Right atrium auricular region (tissue), 2 donors: ENCODE measurements at regions not wholly inside any gene's neighbourhood (a gene's known extent, or its start where the extent isn't known, plus 50 kb on each side); places are given as distances from the start of the nearest gene placed in this dataset.

Experiments used
- DNase-seq: peaks from one replicate; pipeline ENCODE4 v3.0.0-alpha.2; 2019; ENCODE audit warnings: low spot score
- H3K27ac ChIP-seq, 2 donors: fragments of 200-600 bp; sonication (generic); 1 replicate in 1 of 2; 2 replicates in 1 of 2; pipeline ENCODE4 v1.5.1; 2016 to 2019
- H3K27me3 ChIP-seq, 2 donors: fragments of 200-600 bp; sonication (generic); one replicate each; pipeline versions ENCODE4 v1.5.1 to v1.6.0; 2017 to 2019
- H3K36me3 ChIP-seq: fragments of 200-600 bp; sonication (generic); one replicate; pipeline ENCODE4 v1.5.1; 2016
- H3K4me1 ChIP-seq, 2 donors: fragments of 200-600 bp; sonication (generic); one replicate each; pipeline versions ENCODE4 v1.5.1 to v1.6.0; 2017 to 2019
- H3K4me3 ChIP-seq, 2 donors: fragments of 200-600 bp; sonication (generic); 1 replicate in 1 of 2; 2 replicates in 1 of 2; pipeline ENCODE4 v1.5.1; 2017 to 2019; ENCODE audit warnings: mild to moderate bottlenecking in 1 of 2, moderate library complexity in 1 of 2
- H3K9me3 ChIP-seq, 2 donors: fragments of 200-600 bp; sonication (generic); one replicate each; pipeline ENCODE4 v1.5.1; 2019
- CTCF ChIP-seq, 2 donors: fragments of 200-600 bp; sonication (generic); IDR thresholded peaks; one replicate each; pipeline ENCODE4 v1.5.1; 2019; ENCODE audit warnings: antibody characterized with exemption in 2 of 2

- no peaks in the 10 kb centered on the region for H3K27me3 ChIP-seq
- no peaks in the 10 kb centered on the region for H3K9me3 ChIP-seq
- DNase-seq, result no peak
- TF ChIP-seq CTCF (IDR thresholded peaks at IDR 0.05), result no peak
- H3K4me3 ChIP-seq, result no peak overlapping the region
- no peak overlapping the region for H3K27ac ChIP-seq
- H3K4me1 ChIP-seq, result no peaks in the 10 kb centered on the region
- no peaks in the 10 kb centered on the region for H3K36me3 ChIP-seq
Observed at GRCh38 chr2:56743807-56744206, 560.0 kb downstream of the CCDC85A start.

GRCh38 chr2:56749152-56749752 lies 565.5 kb downstream of the CCDC85A start:
- no peaks in the 10 kb centered on the region for H3K4me1 ChIP-seq
- no peak overlapping the region for H3K27ac ChIP-seq
- H3K36me3 ChIP-seq, result no peaks in the 10 kb centered on the region
- no peaks in the 10 kb centered on the region for H3K9me3 ChIP-seq
- H3K4me3 ChIP-seq, result no peak overlapping the region
- DNase-seq, result no peak
- H3K27me3 ChIP-seq, result no peaks in the 10 kb centered on the region
- peak; percentile 27 to 65 for TF ChIP-seq CTCF (IDR thresholded peaks at IDR 0.05)

GRCh38 chr2:56753182-56753581 lies 569.4 kb downstream of the CCDC85A start:
- DNase-seq, result no peak
- Histone ChIP-seq H3K27me3 (no peaks in the 10 kb centered on the region), H3K9me3 (no peaks in the 10 kb centered on the region), H3K36me3 (no peaks in the 10 kb centered on the region), H3K4me3 (no peak overlapping the region), H3K27ac (no peak overlapping the region), H3K4me1 (no peaks in the 10 kb centered on the region)
- TF ChIP-seq CTCF (IDR thresholded peaks at IDR 0.05), result no peak

- no peak overlapping the region for H3K27ac ChIP-seq
- TF ChIP-seq CTCF (IDR thresholded peaks at IDR 0.05), result no peak
Observed at GRCh38 chr2:56754066-56754615, 570.4 kb downstream of the CCDC85A start.

GRCh38 chr2:56754627-56755026 lies 570.8 kb downstream of the CCDC85A start:
- Histone ChIP-seq H3K36me3 (no peaks in the 10 kb centered on the region), H3K4me3 (no peak overlapping the region), H3K27ac (no peak overlapping the region), H3K9me3 (no peaks in the 10 kb centered on the region), H3K4me1 (no peaks in the 10 kb centered on the region), H3K27me3 (no peaks in the 10 kb centered on the region)
- TF ChIP-seq CTCF (IDR thresholded peaks at IDR 0.05), result no peak
- DNase-seq, result no peak

More at GRCh38 chr2:56754066-56754615, 570.4 kb downstream of the CCDC85A start:
- H3K36me3 ChIP-seq, result no peaks in the 10 kb centered on the region
- no peak overlapping the region for H3K4me3 ChIP-seq
- no peaks in the 10 kb centered on the region for H3K9me3 ChIP-seq
- no peaks in the 10 kb centered on the region for H3K27me3 ChIP-seq
- no peaks in the 10 kb centered on the region for H3K4me1 ChIP-seq
- no peak for DNase-seq
